Endothelial cell of umbilical vein (primary cell): ENCODE measurements at regions not wholly inside any gene's neighbourhood (a gene's known extent, or its start where the extent isn't known, plus 50 kb on each side); places are given as distances from the start of the nearest gene placed in this dataset.

Experiments
- EZH2 ChIP-seq: IDR thresholded peaks from 2 replicates; pipeline ENCODE4 v1.6.1; 2012; ENCODE audit warnings: borderline replicate concordance, low read depth, mild to moderate bottlenecking, moderate library complexity, low read length, inconsistent platforms; ENCODE audit not compliant: severe bottlenecking
- FOS ChIP-seq: IDR thresholded peaks from 2 replicates; pipeline ENCODE4 v1.6.1; 2011; ENCODE audit warnings: mild to moderate bottlenecking, low read length, moderate library complexity, borderline replicate concordance; ENCODE audit not compliant: insufficient read depth
- POLR2A ChIP-seq: IDR thresholded peaks from 2 replicates; pipeline ENCODE4 v1.6.1; 2012; ENCODE audit warnings: low read depth, mild to moderate bottlenecking, control low read depth, low read length
- TF ChIP-seq, protein P1 (sequence below), 2 donors: IDR thresholded peaks; 1 replicate in 1 of 2; 2 replicates in 1 of 2; pipeline ENCODE4 v1.5.1; 2011; ENCODE audit warnings: low read length in 2 of 2, mild to moderate bottlenecking in 2 of 2, moderate library complexity in 2 of 2, control low read depth in 1 of 2, inconsistent platforms in 1 of 2, low read depth in 1 of 2; ENCODE audit not compliant: insufficient read depth in 1 of 2; ENCODE audit errors: extremely low read depth in 1 of 2

- TF ChIP-seq POLR2A: no peak
- TF ChIP-seq EZH2: no peak
- TF ChIP-seq, protein P1, sequence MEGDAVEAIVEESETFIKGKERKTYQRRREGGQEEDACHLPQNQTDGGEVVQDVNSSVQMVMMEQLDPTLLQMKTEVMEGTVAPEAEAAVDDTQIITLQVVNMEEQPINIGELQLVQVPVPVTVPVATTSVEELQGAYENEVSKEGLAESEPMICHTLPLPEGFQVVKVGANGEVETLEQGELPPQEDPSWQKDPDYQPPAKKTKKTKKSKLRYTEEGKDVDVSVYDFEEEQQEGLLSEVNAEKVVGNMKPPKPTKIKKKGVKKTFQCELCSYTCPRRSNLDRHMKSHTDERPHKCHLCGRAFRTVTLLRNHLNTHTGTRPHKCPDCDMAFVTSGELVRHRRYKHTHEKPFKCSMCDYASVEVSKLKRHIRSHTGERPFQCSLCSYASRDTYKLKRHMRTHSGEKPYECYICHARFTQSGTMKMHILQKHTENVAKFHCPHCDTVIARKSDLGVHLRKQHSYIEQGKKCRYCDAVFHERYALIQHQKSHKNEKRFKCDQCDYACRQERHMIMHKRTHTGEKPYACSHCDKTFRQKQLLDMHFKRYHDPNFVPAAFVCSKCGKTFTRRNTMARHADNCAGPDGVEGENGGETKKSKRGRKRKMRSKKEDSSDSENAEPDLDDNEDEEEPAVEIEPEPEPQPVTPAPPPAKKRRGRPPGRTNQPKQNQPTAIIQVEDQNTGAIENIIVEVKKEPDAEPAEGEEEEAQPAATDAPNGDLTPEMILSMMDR (IDR thresholded peaks at IDR 0.05; ENCODE audit: extremely low read depth in 1 of 2, insufficient read depth in 1 of 2, low read depth in 1 of 2, low read length in 2 of 2): no peak
- TF ChIP-seq FOS: no peak
These were observed 595.9 kb downstream of the SMARCA1 start for GRCh38 chrX:128927363-128927762.
